Right ventricle myocardium superior (tissue), 1 donor: ENCODE measurements at regions not wholly inside any gene's neighbourhood (a gene's known extent, or its start where the extent isn't known, plus 50 kb on each side); places are given as distances from the start of the nearest gene placed in this dataset.

Experiments
- ATAC-seq: fragments of 200-7000 bp; cut with Tn5 transposase; one replicate; pipeline ENCODE4 v1.9.1; 2020; ENCODE audit warnings: mild to moderate bottlenecking; ENCODE audit not compliant: poor library complexity
- DNase-seq: peaks from one replicate; pipeline ENCODE4 v3.0.0-alpha.2; 2020
- intact Hi-C: fragments of 100-400 bp; cut with DNase I; formaldehyde crosslinking; loops from one replicate; pipeline ENCODE4 v1.11.2; 2022
- donor health status: DM: no; HTN: yes; CAD: no; lungs with severe emphysema.

DNA sequence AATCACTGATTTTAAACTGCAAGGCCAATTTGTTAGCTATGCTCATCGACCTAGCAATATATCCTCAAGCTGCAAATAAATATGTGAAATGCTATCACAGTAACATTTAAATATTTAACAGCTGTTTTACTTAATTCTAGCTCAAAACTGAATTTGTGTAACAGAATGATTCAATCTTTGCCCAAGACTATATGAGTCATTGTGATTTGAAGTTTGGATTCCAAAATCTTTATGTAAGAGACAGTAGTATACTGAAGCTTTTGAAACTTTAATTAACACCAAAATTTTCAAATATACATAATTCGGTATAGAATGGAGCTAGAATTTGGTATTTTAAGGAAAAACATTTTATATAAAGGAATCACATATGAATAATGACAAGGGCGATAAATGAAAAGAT lies 603.0 kb upstream of the ROBO2 start:
- ATAC-seq (no peak), DNase-seq (no peak)
- intact Hi-C loops, result no loop called here

- intact Hi-C loops, result no loop called here
- DNase-seq, result no peak
- no peak for ATAC-seq
Observed at GRCh38 chr3:76438971-76439370, 600.9 kb upstream of the ROBO2 start.

- ATAC-seq, result no peak
- DNase-seq, result no peak
- intact Hi-C loops, result no loop called here
Observed at GRCh38 chr3:76442374-76442915, 597.5 kb upstream of the ROBO2 start.

- DNase-seq, result no peak
- no peak for ATAC-seq
- intact Hi-C loops, result no loop called here
Observed at GRCh38 chr3:76456322-76456721, 583.6 kb upstream of the ROBO2 start.

DNA sequence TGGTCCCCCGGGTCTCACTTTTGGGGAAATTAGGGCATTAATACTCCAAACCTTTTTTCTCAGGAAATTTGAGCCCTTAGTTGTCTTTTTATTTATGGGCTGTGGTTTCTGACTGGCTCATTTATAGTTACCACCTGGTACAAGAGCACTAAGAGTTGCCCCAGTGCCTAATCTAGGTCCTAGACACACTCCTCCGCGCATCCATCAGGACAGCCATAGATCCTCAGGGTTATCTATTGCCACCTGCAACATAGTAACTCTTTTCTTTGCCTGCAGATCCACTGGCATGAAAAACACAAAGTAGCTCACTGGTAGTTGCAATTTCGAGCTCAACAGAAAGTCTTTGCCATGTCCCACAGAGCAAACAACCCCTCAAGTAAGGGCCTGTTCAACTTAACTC lies 576.4 kb upstream of the ROBO2 start:
- DNase-seq (no peak), ATAC-seq (no peak)
- intact Hi-C loops, result no loop called here

DNA sequence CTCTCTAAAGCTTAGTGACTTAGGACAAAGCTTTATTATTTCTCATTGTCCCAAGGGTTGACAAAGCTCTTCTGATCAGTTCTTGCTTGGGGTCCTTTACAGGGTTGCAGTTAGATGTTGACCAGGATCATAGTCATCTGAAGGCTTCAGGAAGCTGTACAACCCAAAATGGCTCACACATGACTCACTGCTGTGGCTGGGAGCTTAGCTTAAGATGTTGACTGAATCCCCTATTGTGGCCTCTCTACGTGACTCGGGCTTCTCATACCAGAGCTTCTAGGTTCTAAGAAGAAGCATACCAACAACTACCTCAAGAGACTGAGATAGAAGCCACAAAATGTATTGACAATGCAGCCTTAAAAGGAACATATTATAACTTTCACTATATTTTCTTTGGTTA lies 569.6 kb upstream of the ROBO2 start:
- no peak for DNase-seq
- intact Hi-C loops, result no loop called here
- no peak for ATAC-seq

DNA sequence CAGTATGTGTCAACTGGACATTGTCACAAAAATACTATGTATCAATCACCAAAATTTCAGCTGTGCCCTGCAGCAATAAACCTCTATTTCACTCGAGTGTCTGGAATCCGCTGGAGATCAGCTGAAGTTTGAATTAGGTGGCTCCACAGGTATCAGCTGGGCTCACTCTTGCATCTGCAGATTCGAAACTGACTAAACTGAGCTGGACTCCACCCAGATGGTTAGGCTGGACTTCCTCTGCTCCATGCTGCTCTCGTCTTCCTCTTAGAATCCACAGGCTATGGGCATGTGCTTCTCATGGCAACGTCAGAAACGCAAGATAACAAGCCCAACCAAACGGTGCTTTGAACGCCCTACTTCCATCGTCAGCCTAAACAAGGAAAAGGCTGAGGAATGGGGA lies 565.3 kb upstream of the ROBO2 start:
- ATAC-seq (no peak), DNase-seq (no peak)
- intact Hi-C loops, result no loop called here

DNA sequence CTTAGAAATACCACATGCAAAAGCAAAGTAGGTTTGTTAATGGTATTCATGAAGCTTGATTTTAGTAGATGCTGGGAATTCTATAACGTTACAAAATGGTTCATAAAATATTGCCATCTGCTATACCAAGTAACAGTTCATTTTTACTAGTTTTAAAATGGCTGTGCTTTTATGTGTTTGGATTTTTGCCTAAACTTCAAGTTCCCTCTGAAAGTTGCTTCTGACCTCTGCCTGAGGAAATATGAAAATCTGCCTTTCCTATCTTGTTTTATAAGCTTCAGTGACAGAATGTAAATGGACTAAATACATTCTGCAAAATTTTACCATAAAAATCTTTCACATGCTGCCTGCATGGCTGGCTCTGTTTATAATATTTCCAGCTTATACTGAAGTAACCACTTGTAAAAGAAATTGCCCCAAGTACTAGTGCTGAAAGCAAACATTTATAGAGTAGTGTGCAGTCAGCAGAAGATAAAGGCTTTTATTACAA lies 560.7 kb upstream of the ROBO2 start:
- ATAC-seq, result no peak
- intact Hi-C loops, result no loop called here
- DNase-seq, result no peak

GRCh38 chr3:76482510-76482909 lies 557.4 kb upstream of the ROBO2 start:
- intact Hi-C loops, result no loop called here
- no peak for DNase-seq
- ATAC-seq, result no peak

- intact Hi-C loops, result no loop called here
- no peak for ATAC-seq
- DNase-seq, result no peak
Observed at GRCh38 chr3:76487446-76487845, 552.5 kb upstream of the ROBO2 start.

- intact Hi-C loops, result no loop called here
- no peak for ATAC-seq
- no peak for DNase-seq
Observed at GRCh38 chr3:76490064-76490463, 549.8 kb upstream of the ROBO2 start.

DNA sequence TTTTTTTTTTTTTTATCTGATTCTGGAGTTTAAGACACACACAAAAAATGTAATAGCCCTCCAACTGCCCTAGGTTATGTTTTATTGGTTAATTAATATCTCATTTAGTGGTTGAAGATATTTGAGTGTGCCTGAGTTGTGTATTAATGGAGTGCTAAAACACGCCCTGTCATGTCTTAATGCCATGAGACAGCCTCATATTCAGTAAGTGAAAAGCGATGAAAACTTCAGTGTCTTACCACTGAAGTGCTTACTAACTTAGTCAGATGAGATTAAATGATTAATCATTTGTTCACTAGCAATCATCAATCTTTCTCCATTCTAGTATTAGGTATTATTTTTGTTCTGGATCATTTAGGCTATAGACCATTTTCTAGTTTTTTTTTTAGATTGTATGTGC lies 544.7 kb upstream of the ROBO2 start:
- DNase-seq, result no peak
- intact Hi-C loops, result no loop called here
- no peak for ATAC-seq

DNA sequence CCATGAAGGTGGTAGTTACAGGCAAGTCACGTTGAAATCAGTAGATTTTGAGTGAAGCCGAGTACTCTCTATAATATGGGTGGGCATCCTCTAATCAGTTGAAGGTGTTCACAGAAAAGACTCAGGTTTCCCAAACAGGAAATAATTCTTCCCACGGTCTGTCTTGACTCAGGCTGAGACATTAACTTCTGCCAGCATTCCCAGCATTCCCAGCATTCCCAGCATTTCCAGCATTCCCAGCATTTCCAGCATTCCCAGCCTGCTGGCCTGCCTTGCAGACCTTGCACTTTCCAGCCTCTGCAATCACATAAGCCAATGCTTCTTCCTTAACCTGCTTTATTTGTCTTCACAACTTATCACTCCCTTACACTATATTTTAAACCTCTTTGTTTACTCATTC lies 542.3 kb upstream of the ROBO2 start:
- intact Hi-C loops, result no loop called here
- DNase-seq (no peak), ATAC-seq (no peak)

DNA sequence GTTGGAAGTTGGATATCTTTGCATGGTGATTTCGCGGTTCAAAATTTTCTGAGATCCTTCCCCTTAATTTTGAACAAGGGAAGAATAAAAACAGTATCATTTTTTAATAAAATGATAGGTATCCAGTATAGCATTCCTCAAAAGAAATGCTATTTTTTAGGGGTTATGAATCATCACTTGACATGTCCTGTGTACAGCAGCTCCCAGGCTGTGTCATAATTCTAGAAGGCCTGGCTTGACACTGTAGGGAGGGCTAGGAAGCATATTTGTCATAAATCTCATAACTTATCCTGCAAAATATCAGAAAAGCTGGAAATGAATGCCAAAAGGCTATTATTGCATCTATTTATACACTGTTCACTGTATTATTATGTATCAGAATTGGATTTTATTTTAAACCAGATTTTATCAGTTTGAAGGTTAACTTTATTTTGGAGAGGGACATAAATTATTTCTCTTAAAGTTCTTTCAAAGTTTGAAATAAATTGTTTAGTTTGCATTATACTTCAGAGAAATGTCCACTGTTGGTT lies 539.1 kb upstream of the ROBO2 start:
- intact Hi-C loops, result no loop called here
- DNase-seq, result no peak
- no peak for ATAC-seq

GRCh38 chr3:76501315-76501714 lies 538.6 kb upstream of the ROBO2 start:
- no peak for DNase-seq
- no peak for ATAC-seq
- intact Hi-C loops, result no loop called here

- intact Hi-C loops, result no loop called here
- no peak for ATAC-seq
- no peak for DNase-seq
Observed at GRCh38 chr3:76502076-76502475, 537.8 kb upstream of the ROBO2 start.

- intact Hi-C loops, result no loop called here
- DNase-seq, result no peak
- ATAC-seq, result peak; percentile 48
Observed at GRCh38 chr3:76505202-76505845, 534.6 kb upstream of the ROBO2 start.

- intact Hi-C loops, result no loop called here
- peak; percentile 93 for ATAC-seq
- no peak for DNase-seq
Observed at GRCh38 chr3:76509179-76509830, 530.6 kb upstream of the ROBO2 start.

DNA sequence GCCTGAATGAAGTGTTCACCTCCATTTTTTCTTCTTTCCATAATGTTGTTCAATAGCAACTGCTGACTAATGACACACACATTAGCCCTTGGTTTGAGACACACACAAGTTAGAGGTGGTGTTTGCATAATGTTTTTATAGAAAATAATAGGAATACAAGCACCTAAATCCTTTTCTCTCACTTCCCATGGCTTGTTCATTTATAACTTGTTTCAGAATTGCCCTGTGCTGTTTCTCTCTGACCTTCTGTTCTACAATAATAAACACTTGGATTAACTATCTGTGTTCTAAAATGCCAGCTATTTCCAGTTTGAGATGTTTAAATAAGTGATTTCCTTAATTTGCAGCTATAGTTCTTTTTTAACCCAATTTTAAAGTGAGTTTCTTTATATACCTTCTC lies 525.1 kb upstream of the ROBO2 start:
- DNase-seq, result no peak
- intact Hi-C loops, result no loop called here
- no peak for ATAC-seq

GRCh38 chr3:76523337-76523736 lies 516.6 kb upstream of the ROBO2 start:
- intact Hi-C loops, result no loop called here
- ATAC-seq (no peak), DNase-seq (no peak)
